Chondrocyte (in vitro differentiated cells): ENCODE measurements at regions not wholly inside any gene's neighbourhood (a gene's known extent, or its start where the extent isn't known, plus 50 kb on each side); places are given as distances from the start of the nearest gene placed in this dataset.

ENCODE experiments used
- DNase-seq: peaks from one replicate; pipeline ENCODE4 v3.0.0; 2021; ENCODE audit warnings: mixed read lengths, low spot score
- H3K27ac Mint-ChIP-seq: one replicate; pipeline ENCODE4 v1.8.0; 2021; ENCODE audit warnings: mild to moderate bottlenecking, moderate library complexity, mixed read lengths; ENCODE audit not compliant: unreplicated experiment
- H3K27me3 Mint-ChIP-seq: 2 replicates; pipeline ENCODE4 v1.8.0; 2021; ENCODE audit warnings: low read depth, mixed read lengths
- H3K36me3 Mint-ChIP-seq: 2 replicates; pipeline ENCODE4 v1.8.0; 2021; ENCODE audit warnings: low read depth, mixed read lengths
- H3K4me1 Mint-ChIP-seq: 2 replicates; pipeline ENCODE4 v1.8.0; 2021; ENCODE audit warnings: low read depth, mild to moderate bottlenecking, mixed read lengths
- H3K4me3 Mint-ChIP-seq: one replicate; pipeline ENCODE4 v1.8.0; 2021; ENCODE audit warnings: mild to moderate bottlenecking, moderate library complexity, mixed read lengths; ENCODE audit not compliant: unreplicated experiment
- H3K9me3 Mint-ChIP-seq: 2 replicates; pipeline ENCODE4 v1.8.0; 2021; ENCODE audit warnings: low read depth, mixed read lengths
- CTCF ChIP-seq: fragments of 200-600 bp; sonication (generic); IDR thresholded peaks from 2 replicates; pipeline ENCODE4 v1.5.0; 2021; ENCODE audit warnings: antibody characterized with exemption, mild to moderate bottlenecking, moderate library complexity

GRCh38 chr1:232439011-232439410, 190.9 kb downstream of the SIPA1L2 start:
- Mint-ChIP-seq H3K27ac (no peak overlapping the region), H3K4me3 (no peak overlapping the region), H3K4me1 (peaks cover 25% of the 10 kb centered on the region), H3K9me3 (no peaks in the 10 kb centered on the region), H3K27me3 (no peaks in the 10 kb centered on the region), H3K36me3 (peaks cover 5% of the 10 kb centered on the region)
- TF ChIP-seq CTCF: no peak
- DNase-seq: no peak

- Mint-ChIP-seq H3K9me3 (no peaks in the 10 kb centered on the region), H3K36me3 (peaks cover 5% of the 10 kb centered on the region), H3K4me3 (no peak overlapping the region), H3K27me3 (no peaks in the 10 kb centered on the region), H3K4me1 (peaks cover 25% of the 10 kb centered on the region), H3K27ac (no peak overlapping the region)
- TF ChIP-seq CTCF: no peak
- no peak for DNase-seq
Measured at GRCh38 chr1:232438476-232438875, 191.5 kb downstream of the SIPA1L2 start.

GRCh38 chr1:232437510-232437909, 192.4 kb downstream of the SIPA1L2 start:
- Mint-ChIP-seq H3K4me3 (no peak overlapping the region), H3K4me1 (peaks cover 27% of the 10 kb centered on the region), H3K27me3 (no peaks in the 10 kb centered on the region), H3K36me3 (peaks cover 8% of the 10 kb centered on the region), H3K27ac (no peak overlapping the region), H3K9me3 (no peaks in the 10 kb centered on the region)
- no peak for DNase-seq
- TF ChIP-seq CTCF: no peak

- Mint-ChIP-seq H3K27me3 (no peaks in the 10 kb centered on the region), H3K36me3 (peaks cover 6% of the 10 kb centered on the region), H3K4me1 (peaks cover 41% of the 10 kb centered on the region), H3K27ac (peak overlapping the region; percentile 18), H3K4me3 (no peak overlapping the region), H3K9me3 (no peaks in the 10 kb centered on the region)
- no peak for TF ChIP-seq CTCF
- no peak for DNase-seq
Measured at GRCh38 chr1:232435729-232436128, 194.2 kb downstream of the SIPA1L2 start.

- no peak for TF ChIP-seq CTCF
- Mint-ChIP-seq H3K27me3 (no peaks in the 10 kb centered on the region), H3K4me3 (no peak overlapping the region), H3K4me1 (peaks cover 49% of the 10 kb centered on the region), H3K9me3 (no peaks in the 10 kb centered on the region), H3K36me3 (peaks cover 4% of the 10 kb centered on the region), H3K27ac (peak overlapping the region; percentile 42)
- no peak for DNase-seq
Measured at GRCh38 chr1:232432313-232432712, 197.6 kb downstream of the SIPA1L2 start.
